ENCODE measurements at regions not wholly inside any gene's neighbourhood (a gene's known extent, or its start where the extent isn't known, plus 50 kb on each side); places are given as distances from the start of the nearest gene placed in this dataset.

DNA sequence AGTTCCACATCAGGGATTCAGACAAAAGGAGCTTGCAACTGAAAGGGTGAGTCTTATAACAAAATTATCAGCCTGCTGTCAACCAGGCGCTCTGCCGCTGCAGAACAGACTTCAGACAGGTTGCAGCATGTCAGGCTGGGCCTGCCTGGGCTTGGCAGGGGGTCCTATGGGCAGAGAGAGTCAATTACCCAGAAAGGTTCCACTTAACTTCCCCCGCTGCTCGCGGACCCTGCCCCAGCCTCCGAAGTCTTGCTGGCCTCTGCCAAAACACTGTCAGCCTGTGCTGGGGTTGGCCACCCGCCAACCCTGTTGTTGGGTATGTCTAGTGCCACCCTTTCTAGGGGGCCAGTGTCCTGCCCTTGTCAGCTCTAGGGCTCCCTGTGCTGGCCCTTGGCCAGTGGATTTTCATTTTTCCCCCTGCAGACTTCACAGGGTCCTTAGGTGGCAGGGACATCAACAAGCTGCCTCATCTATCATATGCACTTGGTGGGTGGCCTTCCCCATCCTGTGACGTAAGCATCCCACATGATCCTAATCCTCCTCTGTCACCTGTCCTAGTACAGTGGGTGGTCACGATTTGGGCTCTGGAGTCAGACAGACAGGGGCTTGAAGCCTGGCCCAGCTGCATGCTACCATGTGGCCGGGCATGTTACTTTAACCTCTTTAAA lies 166.5 kb upstream of the CADM1 start:
- TF ChIP-seq CTCF (IDR thresholded peaks at IDR 0.05) (no peak), POLR2A (IDR thresholded peaks at IDR 0.05) (no peak)
